Effector CD8-positive, alpha-beta T cell (primary cell): ENCODE measurements at regions not wholly inside any gene's neighbourhood (a gene's known extent, or its start where the extent isn't known, plus 50 kb on each side); places are given as distances from the start of the nearest gene placed in this dataset.

ENCODE experiments used
- DNase-seq: peaks from one replicate; lab custom pipeline; 2025; lab: John Stamatoyannopoulos, UW

GRCh38 chr2:181242262-181242661 is 214.9 kb upstream of the ITGA4 start:
- DNase-seq = no peak

GRCh38 chr2:181243319-181243718 is 213.9 kb upstream of the ITGA4 start:
- DNase-seq = no peak

- DNase-seq = no peak
Measured at GRCh38 chr2:181250691-181251090, 206.5 kb upstream of the ITGA4 start.

DNA sequence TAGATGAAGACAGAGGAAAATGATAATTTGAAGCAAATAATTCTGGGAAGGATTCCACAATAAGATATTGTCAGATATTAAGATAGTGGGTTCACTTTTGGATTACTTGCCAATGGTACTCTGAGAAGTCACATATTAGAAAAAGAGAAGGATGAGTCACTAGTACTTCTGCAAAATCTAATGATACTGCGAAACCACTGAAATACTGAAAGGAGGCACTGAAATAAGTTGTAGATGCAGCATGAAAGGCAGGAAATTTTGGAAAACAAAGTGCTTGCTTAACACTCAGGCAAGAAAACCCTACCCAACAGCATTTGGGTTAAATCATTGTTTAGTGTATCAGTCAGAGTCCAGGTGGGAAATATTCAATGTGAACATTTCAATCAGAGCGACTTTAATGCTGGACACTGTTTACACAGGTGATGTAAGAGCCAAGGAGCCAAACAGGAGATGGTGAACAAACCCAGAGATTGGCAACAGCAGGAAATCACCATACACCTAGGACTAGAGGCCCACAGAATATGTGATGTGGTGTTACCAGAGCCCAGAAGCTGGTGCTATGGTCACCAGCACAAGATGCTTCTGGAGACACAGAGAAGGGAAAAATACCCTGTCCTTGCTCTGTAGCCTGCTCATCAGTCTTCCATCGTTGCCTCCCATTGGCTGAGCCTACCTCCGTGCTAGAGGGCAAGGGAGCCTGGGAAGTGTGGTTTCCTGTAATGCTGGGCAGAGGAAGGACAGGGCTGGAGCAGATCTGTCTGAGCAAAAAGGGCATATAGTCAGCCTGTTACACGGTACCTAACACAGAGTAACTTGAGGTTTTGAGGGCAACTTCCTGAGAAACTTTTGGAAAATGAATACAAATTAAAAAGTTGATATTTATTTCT is 204.7 kb upstream of the ITGA4 start:
- no peak for DNase-seq

DNA sequence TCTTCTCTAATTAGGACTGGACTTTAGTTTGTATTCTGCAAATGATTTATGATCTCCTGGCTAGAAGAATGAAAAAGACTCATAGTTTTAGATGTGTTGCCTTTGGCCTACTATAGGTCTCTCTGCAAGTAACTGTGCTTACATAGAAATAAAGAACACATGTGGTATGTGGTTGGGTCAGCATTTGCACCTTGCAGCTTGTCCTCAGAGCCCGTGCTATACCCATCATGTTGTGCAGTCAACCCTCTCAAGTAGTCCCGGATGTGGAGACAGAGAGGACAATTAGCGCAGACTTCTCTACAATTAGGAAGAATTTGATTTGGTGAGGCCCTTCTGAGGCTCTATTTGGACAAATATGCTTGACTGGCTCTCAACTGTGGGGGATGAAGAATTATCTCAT is 203.7 kb upstream of the ITGA4 start:
- no peak for DNase-seq

- no peak for DNase-seq
Measured at GRCh38 chr2:181255651-181256050, 201.5 kb upstream of the ITGA4 start.

DNA sequence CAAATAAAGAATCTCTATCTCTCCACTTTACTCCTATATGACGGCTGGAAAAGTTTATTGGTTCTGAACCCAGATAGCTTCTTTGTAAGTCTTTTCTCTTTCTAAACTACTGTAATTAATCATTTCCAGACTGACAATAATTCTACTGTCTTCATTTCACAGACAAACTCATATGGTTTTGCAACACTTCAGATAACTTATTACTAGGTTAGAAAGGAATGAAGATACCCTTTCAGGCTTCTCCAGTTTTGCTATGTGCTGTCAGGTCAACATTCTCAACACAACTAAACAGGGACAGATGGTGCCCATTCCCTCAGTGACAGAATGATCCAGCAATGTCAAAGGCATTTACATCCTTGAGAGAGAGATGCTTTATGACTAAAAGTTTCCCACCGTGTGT is 198.5 kb upstream of the ITGA4 start:
- DNase-seq = no peak

GRCh38 chr2:181262782-181263181 is 194.4 kb upstream of the ITGA4 start:
- DNase-seq = no peak

DNA sequence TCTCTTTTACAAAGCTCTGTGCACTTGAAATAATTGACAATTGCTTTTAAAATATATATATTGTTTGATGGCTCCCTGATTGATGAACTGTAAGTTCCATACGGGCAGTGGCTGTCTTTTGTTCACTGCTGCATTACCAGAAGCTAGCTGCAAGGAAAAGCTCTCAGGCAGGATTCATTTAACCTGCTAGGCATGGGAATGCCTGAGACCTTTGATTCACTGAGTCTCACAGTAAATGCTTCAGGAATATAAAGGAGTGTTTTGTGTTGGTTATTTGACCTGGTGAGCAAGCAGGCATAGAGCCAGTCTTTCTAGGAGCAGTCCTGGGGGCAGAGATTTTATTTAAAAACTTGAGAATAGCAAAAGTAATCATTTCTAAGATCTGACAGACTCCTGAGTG is 193.2 kb upstream of the ITGA4 start:
- DNase-seq = no peak

- no peak for DNase-seq
Measured at GRCh38 chr2:181264441-181264840, 192.7 kb upstream of the ITGA4 start.

DNA sequence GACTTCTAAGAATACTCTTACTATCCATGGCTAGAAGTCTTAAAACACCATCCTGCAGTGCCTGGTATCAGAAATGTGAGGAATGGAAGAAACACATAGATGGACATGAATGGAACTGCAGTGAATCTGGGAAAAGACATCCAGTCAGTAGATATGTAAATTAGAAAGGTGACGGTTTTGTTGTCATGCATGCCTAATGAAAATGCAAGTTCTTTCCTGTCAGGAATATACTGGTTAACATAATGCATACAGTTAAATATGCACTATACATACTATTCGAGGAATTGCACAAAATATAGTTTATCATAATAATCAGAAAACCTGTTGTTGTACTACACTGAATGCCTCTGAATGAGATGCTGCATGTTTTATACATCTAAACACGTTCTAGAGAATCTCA is 190.6 kb upstream of the ITGA4 start:
- no peak for DNase-seq

GRCh38 chr2:181268174-181268867 is 188.9 kb upstream of the ITGA4 start:
- DNase-seq = no peak

DNA sequence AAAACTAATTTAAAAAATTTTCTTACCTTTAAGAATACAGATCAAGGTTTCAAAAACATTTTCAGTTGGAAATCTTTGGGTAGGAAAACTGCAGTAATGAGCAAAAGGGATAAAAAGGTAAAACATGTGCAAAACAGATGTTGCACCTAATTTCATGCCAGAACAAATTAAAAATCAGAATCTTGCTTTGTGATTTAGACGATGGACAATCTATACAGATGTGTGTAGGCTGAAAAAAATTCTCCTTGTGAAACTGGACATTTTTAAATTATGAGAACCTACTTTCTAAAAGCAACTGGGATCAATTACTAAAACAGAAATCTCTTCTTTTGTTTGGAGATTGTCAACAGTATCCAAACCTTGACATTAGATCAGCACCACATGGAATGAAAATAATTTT is 183.2 kb upstream of the ITGA4 start:
- DNase-seq = no peak

- no peak for DNase-seq
Measured at GRCh38 chr2:181275643-181276070, 181.5 kb upstream of the ITGA4 start.

GRCh38 chr2:181281206-181281832 is 175.9 kb upstream of the ITGA4 start:
- no peak for DNase-seq

DNA sequence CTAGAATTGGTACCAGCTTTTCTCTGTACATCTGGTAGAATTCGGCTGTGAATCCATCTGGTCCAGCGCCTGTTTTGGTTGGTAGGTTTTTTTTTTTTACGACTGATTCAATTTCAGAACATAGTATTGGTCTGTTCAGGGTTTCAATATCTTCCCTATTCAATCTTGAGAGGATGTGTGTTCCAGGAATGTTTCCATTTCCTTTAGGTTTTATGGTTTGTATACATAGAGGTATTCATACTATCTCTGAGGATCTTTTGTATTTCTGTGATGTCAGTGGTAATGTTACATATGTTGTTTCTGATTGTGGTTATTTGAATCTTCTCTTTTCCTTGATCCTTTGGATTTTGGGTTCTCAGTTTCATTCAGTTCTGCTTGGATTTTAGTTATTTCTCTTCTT is 172.1 kb upstream of the ITGA4 start:
- no peak for DNase-seq

DNA sequence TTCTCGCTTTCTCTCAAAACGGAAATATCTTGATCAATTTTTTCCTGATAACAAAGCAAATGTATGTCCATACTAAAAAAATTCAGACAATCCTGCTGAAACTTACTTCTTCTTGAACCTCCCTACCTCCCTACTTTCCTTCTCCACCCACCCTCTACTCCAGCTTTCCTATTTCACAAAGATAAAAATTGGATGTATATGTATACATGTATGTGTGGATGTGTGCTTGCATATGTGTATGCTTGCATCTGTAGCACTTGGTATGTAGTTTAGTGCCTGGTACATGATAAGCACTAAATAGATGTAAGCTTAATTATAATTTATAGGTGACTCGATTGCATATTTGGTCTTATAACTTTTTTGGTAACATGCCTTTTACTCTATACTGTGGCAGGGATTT is 167.5 kb upstream of the ITGA4 start:
- no peak for DNase-seq

- DNase-seq = no peak
Measured at GRCh38 chr2:181290182-181290581, 167.0 kb upstream of the ITGA4 start.

- no peak for DNase-seq
Measured at GRCh38 chr2:181294979-181295378, 162.2 kb upstream of the ITGA4 start.

DNA sequence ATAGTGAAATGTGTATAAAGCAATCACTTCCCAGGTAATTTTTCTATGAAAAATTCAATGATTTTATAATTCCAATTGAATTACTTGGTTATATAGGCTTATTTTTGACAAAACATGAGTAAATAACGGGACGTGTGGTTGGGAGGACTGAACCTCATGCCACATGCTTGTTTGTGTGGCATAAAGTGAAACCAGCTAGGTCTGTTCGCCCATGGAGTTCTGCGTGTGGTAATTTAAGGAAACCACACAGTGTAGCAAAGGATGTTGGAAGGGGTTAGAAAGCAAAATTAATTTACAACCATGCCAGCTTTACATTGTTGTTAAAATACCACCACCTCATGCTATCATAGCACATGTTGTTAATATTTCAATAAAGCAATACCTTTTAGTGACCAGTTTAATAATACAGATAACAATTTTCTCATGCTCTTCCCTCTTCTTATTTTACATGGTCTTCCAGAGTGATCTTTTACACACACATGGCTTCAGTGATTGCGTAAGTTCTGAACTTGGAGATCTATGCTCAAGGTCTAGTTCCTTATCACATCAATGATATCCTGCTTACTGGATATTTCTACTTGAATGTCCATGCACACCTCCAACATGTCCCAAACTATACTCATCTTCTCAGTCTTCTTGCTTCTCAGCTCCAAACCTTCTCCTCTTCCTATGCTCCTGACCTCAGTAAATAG is 156.4 kb upstream of the ITGA4 start:
- DNase-seq = no peak

DNA sequence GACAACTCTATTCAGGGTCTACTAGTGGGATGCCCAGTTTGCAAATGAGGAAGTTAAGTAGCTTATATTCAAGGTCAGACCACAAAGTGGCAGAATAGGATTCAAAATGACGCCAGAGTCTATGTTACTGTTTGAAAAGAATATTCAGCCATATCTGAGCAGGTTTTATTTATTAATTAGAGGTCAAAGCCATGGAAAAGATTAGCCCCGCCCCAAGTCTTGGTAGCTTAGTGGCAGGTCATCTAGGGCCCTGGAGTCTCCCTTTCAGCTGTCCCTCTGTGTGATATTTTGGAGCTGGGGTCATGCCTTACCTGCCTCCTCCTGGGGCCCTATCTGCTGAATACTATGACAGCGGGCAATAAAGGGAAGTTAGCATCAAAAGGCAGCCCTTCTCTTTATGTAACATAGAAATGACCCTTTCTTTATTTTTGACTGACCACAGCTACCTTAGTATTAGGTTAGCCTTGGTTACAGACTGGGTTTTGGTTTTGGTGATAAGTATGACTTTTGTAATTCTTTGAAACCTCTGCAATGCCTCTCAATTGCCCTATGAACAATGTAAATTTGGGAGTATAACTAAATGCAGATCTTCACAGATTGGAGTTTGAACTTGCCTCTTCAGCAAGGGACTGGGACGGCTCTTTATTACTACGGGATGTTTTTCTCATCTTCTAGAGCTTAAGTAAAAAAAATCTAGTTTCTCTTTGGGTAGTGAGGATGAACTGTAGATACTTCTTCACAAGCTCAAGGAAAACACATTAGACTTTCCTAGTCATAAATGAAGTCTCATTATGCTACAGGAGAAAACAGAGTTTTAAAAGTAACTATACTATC is 153.0 kb upstream of the ITGA4 start:
- DNase-seq = no peak
